HEK293T (cell line): ENCODE measurements at regions not wholly inside any gene's neighbourhood (a gene's known extent, or its start where the extent isn't known, plus 50 kb on each side); places are given as distances from the start of the nearest gene placed in this dataset.

Source experiments
- CTCF ChIA-PET: fragments of 350-600 bp; formaldehyde crosslinking; extraction: SDS; loops from one replicate; lab custom pipeline; 2021; ENCODE audit warnings: antibody characterized with exemption, inconsistent platforms; lab: Yijun Ruan, JAX
- POLR2A ChIA-PET: fragments of 350-600 bp; formaldehyde crosslinking; extraction: SDS; loops from one replicate; lab custom pipeline; 2020; ENCODE audit warnings: antibody characterized with exemption, inconsistent platforms; lab: Yijun Ruan, JAX
- DNase-seq: peaks from one replicate; pipeline ENCODE4 v3.0.0; 2012; ENCODE audit warnings: mixed read lengths; ENCODE audit errors: extremely low spot score
- ARNT ChIP-seq: fragments of 450-650 bp; IDR thresholded peaks from 2 replicates; pipeline ENCODE4 v1.6.1; 2017; ENCODE audit warnings: mild to moderate bottlenecking
- BHLHE40 ChIP-seq: fragments of 450-650 bp; IDR thresholded peaks from 2 replicates; pipeline ENCODE4 v1.6.1; 2016; ENCODE audit warnings: mild to moderate bottlenecking, moderate library complexity, borderline replicate concordance
- CTBP1 ChIP-seq: fragments of 450-650 bp; IDR thresholded peaks from 2 replicates; pipeline ENCODE4 v1.6.1; 2016; ENCODE audit warnings: borderline replicate concordance
- ELF4 ChIP-seq: fragments of 450-650 bp; IDR thresholded peaks from 2 replicates; pipeline ENCODE4 v1.6.1; 2017; ENCODE audit warnings: antibody characterized with exemption
- FOXA1 ChIP-seq: fragments of 450-650 bp; IDR thresholded peaks from 2 replicates; pipeline ENCODE4 v1.6.1; 2016; ENCODE audit warnings: mild to moderate bottlenecking
- FOXK2 ChIP-seq: fragments of 450-650 bp; IDR thresholded peaks from 2 replicates; pipeline ENCODE4 v1.6.1; 2016; ENCODE audit warnings: mild to moderate bottlenecking
- FOXM1 ChIP-seq: fragments of 450-650 bp; IDR thresholded peaks from 2 replicates; pipeline ENCODE4 v1.6.1; 2017; ENCODE audit warnings: mild to moderate bottlenecking, borderline replicate concordance
- HDGF ChIP-seq: fragments of 450-650 bp; IDR thresholded peaks from 2 replicates; pipeline ENCODE4 v1.6.1; 2017; ENCODE audit warnings: antibody characterized with exemption, borderline replicate concordance
- L3MBTL2 ChIP-seq: fragments of 450-650 bp; conservative IDR thresholded peaks from 2 replicates; pipeline ENCODE4 v1.6.1; 2016; ENCODE audit warnings: mild to moderate bottlenecking
- LEF1 ChIP-seq: fragments of 450-650 bp; IDR thresholded peaks from 2 replicates; pipeline ENCODE4 v1.6.1; 2017; ENCODE audit warnings: mild to moderate bottlenecking, borderline replicate concordance
- NFRKB ChIP-seq: fragments of 450-650 bp; IDR thresholded peaks from 2 replicates; pipeline ENCODE4 v1.6.1; 2016; ENCODE audit warnings: mild to moderate bottlenecking, moderate library complexity
- PKNOX1 ChIP-seq: fragments of 450-650 bp; IDR thresholded peaks from 2 replicates; pipeline ENCODE4 v1.6.1; 2016
- SP1 ChIP-seq: fragments of 450-650 bp; IDR thresholded peaks from 2 replicates; pipeline ENCODE4 v1.6.1; 2017
- SUZ12 ChIP-seq: fragments of 450-650 bp; IDR thresholded peaks from 2 replicates; pipeline ENCODE4 v1.6.1; 2016; ENCODE audit warnings: mild to moderate bottlenecking
- TARDBP ChIP-seq: fragments of 450-650 bp; IDR thresholded peaks from 2 replicates; pipeline ENCODE4 v1.6.1; 2016
- ZNF384 ChIP-seq: fragments of 450-650 bp; IDR thresholded peaks from 2 replicates; pipeline ENCODE4 v1.6.1; 2016

DNA sequence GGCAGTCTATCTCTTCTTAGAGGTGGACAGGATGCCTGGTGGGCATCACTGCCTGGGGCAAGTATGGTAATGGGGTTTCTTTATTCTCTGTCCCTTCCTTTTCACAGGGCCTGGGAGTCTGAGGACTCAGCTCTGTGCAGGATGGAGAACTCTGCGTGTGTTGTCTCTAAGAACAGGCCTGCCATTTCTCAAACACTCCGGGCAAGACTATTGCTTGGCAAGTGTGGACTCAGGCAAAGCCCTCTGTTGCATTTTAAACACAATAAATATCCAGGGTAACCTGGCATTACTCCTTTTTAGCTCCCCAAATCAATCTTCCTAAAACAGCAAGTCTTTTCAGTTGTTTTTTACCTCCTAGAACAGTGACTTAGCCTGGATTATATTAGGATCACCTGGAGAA lies 185.1 kb upstream of the ROPN1 start:
- no peak for TF ChIP-seq FOXA1
- TF ChIP-seq FOXM1 = no peak
- no peak for TF ChIP-seq SUZ12
- no peak for TF ChIP-seq SP1
- TF ChIP-seq NFRKB = no peak
- no peak for TF ChIP-seq TARDBP
- no peak for TF ChIP-seq L3MBTL2
- no peak for TF ChIP-seq LEF1
- no peak for TF ChIP-seq ELF4
- TF ChIP-seq ZNF384 = no peak
- no peak for TF ChIP-seq FOXK2
- TF ChIP-seq PKNOX1 = no peak
- no peak for TF ChIP-seq CTBP1
- no peak for TF ChIP-seq ARNT
- no peak for TF ChIP-seq HDGF
- DNase-seq = no peak
- POLR2A ChIA-PET = no interaction called here
- CTCF ChIA-PET = no interaction called here

- CTCF ChIA-PET = no interaction called here
- TF ChIP-seq LEF1 (no peak), PKNOX1 (no peak), BHLHE40 (no peak), SUZ12 (no peak), CTBP1 (no peak), SP1 (no peak), FOXA1 (no peak), FOXK2 (no peak), ARNT (no peak), ZNF384 (no peak), L3MBTL2 (no peak), ELF4 (no peak), FOXM1 (no peak)
- POLR2A ChIA-PET = no interaction called here
- no peak for DNase-seq
Observed at GRCh38 chr3:124178531-124178930, 186.6 kb upstream of the ROPN1 start.

DNA sequence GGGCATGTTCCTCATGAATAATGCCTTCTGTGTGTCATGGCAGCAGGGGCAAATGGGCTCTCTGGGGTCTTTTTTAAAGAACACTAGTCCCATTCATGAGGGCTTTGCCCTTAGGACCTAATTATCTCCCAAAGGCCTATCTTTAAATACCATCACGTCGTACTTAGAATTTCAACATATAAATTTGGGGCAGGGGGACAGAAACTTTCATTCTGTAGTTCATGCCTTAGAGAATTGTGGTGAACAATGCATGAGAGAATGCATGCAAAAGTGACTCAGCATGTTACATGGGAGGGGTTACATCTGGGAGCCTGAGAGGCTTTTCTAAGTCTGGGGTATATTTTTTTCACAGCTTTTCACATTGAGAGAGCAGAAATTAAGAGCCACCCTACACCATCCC lies 208.5 kb upstream of the ROPN1 start:
- no peak for DNase-seq
- ChIA-PET POLR2A (no interaction called here), CTCF (interaction anchor here (1.0 kb wide), 1 partner anchor 103 kb away, joined by 3 read pairs; no protein-coding TSS in a partner anchor)
- TF ChIP-seq FOXA1 = no peak

- DNase-seq = no peak
- ChIA-PET CTCF (interaction anchor here (0.6 kb wide), 1 partner anchor 1800 kb away, joined by 3 read pairs; no protein-coding TSS in a partner anchor), POLR2A (no interaction called here)
- TF ChIP-seq SUZ12 (no peak), SP1 (no peak), LEF1 (no peak), TARDBP (no peak), FOXA1 (no peak), CTBP1 (no peak), BHLHE40 (no peak), PKNOX1 (no peak), ZNF384 (no peak), HDGF (no peak), L3MBTL2 (no peak), FOXK2 (no peak), ELF4 (no peak), FOXM1 (no peak), ARNT (no peak), NFRKB (no peak)
Observed at GRCh38 chr3:124201226-124201625, 209.3 kb upstream of the ROPN1 start.

DNA sequence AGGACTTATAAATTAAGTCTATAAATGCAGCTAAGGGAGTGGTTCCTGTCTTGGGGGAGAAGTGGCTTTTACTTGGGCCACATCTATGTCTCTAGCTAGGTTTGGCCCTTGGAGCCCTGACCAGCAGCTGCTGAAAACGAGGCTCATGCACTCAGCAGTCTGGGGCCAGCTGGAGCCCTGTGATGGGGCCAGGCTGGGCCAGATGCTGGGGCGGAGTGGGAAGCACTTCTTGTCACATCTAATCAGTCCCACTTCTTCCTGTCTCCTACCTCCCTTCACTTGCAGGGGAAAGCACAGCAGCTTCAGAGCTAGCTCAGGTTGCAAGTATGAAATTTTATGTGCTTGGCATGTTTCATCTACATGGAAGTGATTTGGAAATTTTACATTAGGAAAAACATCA lies 209.9 kb upstream of the ROPN1 start:
- ChIA-PET CTCF (no interaction called here), POLR2A (no interaction called here)
- no peak for DNase-seq
- TF ChIP-seq FOXM1 = no peak
- no peak for TF ChIP-seq ZNF384
- no peak for TF ChIP-seq ELF4
- no peak for TF ChIP-seq LEF1
- no peak for TF ChIP-seq TARDBP
- TF ChIP-seq BHLHE40 = no peak
- TF ChIP-seq FOXK2 = no peak
- TF ChIP-seq FOXA1 = no peak
- no peak for TF ChIP-seq NFRKB
- TF ChIP-seq ARNT = no peak
- TF ChIP-seq L3MBTL2 = no peak
- TF ChIP-seq CTBP1 = no peak

GRCh38 chr3:124202754-124203153 lies 210.8 kb upstream of the ROPN1 start:
- POLR2A ChIA-PET = no interaction called here
- no peak for DNase-seq
- TF ChIP-seq LEF1 = no peak
- no peak for TF ChIP-seq NFRKB
- no peak for TF ChIP-seq FOXK2
- no peak for TF ChIP-seq FOXA1
- TF ChIP-seq HDGF = no peak
- TF ChIP-seq FOXM1 = no peak
- TF ChIP-seq SP1 = no peak
- TF ChIP-seq ARNT = no peak
- TF ChIP-seq L3MBTL2 = no peak
- no peak for TF ChIP-seq CTBP1
- no peak for TF ChIP-seq PKNOX1
- no peak for TF ChIP-seq BHLHE40
- TF ChIP-seq SUZ12 = no peak
- no peak for TF ChIP-seq ZNF384
- TF ChIP-seq TARDBP = no peak
- CTCF ChIA-PET = no interaction called here
